Neural progenitor cell (in vitro differentiated cells): ENCODE measurements at regions not wholly inside any gene's neighbourhood (a gene's known extent, or its start where the extent isn't known, plus 50 kb on each side); places are given as distances from the start of the nearest gene placed in this dataset.

ENCODE experiments used
- EZH2 ChIP-seq: fragments of 200-600 bp; sonication (generic); IDR thresholded peaks from 2 replicates; pipeline ENCODE4 v1.6.1; 2017; ENCODE audit warnings: antibody characterized with exemption, mild to moderate bottlenecking, moderate library complexity
- EZH2phosphoT487 ChIP-seq: fragments of 200-600 bp; sonication (generic); IDR thresholded peaks from 2 replicates; pipeline ENCODE4 v1.6.1; 2017; ENCODE audit warnings: antibody characterized with exemption
- TF ChIP-seq, protein P1 (sequence below): fragments of 200-600 bp; sonication (generic); IDR thresholded peaks from 2 replicates; pipeline ENCODE4 v1.5.1; 2017; ENCODE audit warnings: antibody characterized with exemption, mild to moderate bottlenecking

DNA sequence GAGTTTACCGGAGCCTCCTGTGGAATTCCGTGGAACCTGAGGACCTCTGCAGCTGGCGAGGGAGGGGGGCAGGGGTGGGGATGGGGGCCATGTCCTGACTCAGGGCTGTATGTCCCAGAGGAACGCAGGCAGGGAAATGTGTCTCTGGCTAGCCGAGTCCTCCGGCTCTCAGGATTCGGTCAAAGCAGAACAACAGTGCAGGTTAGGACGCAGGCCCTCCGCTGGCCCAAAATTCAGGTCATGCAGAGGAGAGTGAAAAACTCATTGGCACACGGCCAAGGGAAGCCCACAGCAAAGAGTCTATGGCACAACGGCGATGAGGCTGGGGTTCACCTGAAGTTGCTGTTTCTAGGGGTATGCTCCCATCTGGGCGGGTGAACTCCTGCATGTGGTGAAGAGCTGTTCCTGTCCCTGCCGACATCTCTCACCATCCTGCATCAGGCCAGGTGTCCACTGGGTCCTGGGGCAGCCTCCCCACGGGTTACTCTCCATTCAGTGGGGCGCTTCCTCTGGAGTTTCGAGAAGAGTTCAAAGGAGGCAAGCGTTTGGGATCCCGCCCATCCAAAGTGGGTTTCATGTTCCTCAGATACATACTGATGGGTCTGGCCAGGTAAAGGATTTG, 1055.3 kb downstream of the BRD1 start:
- TF ChIP-seq, protein P1, sequence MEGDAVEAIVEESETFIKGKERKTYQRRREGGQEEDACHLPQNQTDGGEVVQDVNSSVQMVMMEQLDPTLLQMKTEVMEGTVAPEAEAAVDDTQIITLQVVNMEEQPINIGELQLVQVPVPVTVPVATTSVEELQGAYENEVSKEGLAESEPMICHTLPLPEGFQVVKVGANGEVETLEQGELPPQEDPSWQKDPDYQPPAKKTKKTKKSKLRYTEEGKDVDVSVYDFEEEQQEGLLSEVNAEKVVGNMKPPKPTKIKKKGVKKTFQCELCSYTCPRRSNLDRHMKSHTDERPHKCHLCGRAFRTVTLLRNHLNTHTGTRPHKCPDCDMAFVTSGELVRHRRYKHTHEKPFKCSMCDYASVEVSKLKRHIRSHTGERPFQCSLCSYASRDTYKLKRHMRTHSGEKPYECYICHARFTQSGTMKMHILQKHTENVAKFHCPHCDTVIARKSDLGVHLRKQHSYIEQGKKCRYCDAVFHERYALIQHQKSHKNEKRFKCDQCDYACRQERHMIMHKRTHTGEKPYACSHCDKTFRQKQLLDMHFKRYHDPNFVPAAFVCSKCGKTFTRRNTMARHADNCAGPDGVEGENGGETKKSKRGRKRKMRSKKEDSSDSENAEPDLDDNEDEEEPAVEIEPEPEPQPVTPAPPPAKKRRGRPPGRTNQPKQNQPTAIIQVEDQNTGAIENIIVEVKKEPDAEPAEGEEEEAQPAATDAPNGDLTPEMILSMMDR: no peak
- no peak for TF ChIP-seq EZH2
- no peak for TF ChIP-seq EZH2phosphoT487
